ENCODE measurements at regions not wholly inside any gene's neighbourhood (a gene's known extent, or its start where the extent isn't known, plus 50 kb on each side); places are given as distances from the start of the nearest gene placed in this dataset.
"Not testable (repeated sequence)": the region's sequence is repeated elsewhere in the genome, so short reads cannot be mapped to it uniquely, and the experiment has no call there.

DNA sequence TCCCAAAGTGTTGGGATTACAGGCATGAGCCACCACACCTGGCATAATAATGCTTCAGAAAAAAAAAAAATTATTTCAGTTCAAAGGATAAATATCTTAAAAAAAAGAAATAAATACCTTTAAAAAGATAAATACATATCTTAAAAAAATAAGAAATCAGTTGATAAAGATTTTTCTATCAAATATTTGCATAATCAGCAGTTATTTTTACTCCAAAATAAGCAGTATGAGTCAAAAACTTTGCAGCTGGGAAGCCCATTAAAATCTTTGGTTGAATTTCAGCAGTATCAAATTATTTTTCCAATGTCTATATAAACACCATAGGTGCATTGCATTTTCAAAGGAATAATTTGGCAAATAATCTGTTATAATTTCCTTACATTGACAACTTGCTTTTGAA is 202.5 kb downstream of the KBTBD8 start:
- TF ChIP-seq POLR2A (IDR thresholded peaks at IDR 0.05; ENCODE audit: low read depth, low read length): no peak
- DNase-seq (ENCODE audit: insufficient read length, low spot score) (no peak), FAIRE-seq (no peak)

DNA sequence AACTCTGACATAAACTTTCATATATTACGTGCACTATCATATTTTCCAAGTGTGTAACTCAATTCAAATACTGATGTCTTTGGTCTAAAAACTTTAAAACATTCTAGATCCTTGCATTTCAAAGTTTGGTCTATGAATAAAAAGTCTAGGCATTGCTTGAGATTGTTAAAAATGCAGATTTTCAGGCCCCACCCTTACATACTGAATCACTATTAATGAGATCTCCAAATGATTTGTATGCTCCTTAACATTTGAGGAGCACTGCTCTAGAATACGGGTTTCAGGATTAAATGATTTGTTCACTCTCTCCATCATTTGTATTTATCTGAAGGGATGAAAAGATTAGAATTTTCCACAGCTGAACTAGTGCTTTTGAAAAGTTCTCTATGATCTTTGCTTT is 202.9 kb downstream of the KBTBD8 start:
- FAIRE-seq: no peak
- no peak for TF ChIP-seq POLR2A (IDR thresholded peaks at IDR 0.05; ENCODE audit: low read depth, low read length)
- no peak for DNase-seq (ENCODE audit: insufficient read length, low spot score)

DNA sequence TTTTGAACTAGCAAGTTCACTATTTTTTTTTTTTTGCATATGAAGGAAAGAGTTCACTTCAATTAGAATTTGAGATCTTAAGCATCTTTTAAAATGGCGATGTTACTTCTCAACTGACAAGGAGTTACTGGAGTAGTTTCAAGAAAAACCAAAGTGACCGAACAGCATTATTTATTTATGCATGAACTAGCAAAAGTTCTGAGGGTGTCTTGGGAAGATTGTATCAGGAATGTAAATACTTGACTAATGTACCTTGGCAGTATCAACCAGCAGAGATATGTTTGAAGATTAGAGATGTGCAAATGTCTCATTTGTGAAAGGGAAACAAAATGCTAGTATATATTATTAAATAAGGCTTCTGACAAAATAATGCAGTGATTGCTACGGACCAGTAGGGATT is 203.9 kb downstream of the KBTBD8 start:
- no peak for FAIRE-seq
- TF ChIP-seq POLR2A (IDR thresholded peaks at IDR 0.05; ENCODE audit: low read depth, low read length): no peak
- no peak for DNase-seq (ENCODE audit: insufficient read length, low spot score)

DNA sequence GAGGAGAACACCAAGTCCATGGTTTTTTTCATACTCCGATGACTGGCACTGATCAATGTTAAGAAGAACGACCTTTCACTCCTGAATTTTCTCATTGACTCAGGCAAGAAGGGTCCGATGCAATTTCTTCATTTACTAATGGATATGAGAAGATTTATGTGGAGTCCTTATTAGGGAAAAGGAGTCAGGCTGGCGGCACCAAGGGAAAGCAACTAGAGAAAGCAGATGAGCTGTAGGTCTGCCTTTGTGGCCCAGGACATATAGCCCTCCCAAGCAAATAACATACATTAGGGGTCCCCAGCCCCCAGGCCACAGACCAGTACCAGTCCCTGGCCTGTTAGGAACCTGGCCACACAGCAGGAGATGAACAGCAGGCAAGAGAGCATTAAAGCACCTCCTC is 206.8 kb downstream of the KBTBD8 start:
- DNase-seq (ENCODE audit: insufficient read length, low spot score) (no peak), FAIRE-seq (no peak)
- TF ChIP-seq POLR2A (IDR thresholded peaks at IDR 0.05; ENCODE audit: low read depth, low read length): no peak

DNA sequence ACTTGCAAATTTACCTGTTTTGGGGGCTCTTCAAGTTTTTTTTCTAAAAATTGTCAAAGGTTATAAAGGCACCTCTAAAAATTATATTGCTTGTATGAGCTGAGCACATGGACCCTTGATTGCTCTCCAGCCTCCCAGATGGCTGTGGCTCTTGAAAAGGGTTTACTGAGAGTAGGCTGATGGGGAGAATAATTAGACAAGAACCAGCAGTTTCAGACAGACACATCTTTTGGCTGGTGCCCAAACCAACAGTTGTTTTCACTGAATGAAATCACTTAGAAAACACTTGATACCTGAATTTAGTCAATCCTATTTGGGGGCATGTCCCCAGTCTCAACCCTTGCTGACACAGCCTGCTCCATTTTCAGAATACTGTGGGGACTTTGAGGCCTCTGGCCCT is 217.6 kb downstream of the KBTBD8 start:
- DNase-seq (ENCODE audit: insufficient read length, low spot score) (no peak), FAIRE-seq (no peak)
- TF ChIP-seq POLR2A (IDR thresholded peaks at IDR 0.05; ENCODE audit: low read depth, low read length): no peak

DNA sequence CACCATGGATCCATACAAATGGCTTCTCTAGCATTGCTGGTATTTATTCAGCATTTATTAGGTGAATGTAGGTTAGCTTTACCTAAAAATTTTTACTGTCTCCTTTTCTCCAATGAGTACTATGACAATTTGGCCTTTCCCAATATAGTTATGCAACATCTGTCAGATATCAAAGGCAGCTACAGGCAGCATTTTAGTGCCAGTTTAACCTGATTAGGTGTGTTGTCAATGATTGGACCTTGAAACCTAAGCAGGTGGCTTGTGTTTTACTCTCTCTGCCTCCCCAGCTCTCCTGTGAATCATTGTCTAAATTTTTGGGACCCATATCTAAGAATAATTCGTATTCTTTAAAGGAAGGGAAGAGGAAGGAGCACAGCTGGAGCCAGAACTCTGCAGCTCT is 228.9 kb downstream of the KBTBD8 start:
- DNase-seq (ENCODE audit: insufficient read length, low spot score): no peak
- no peak for TF ChIP-seq POLR2A (IDR thresholded peaks at IDR 0.05; ENCODE audit: low read depth, low read length)
- FAIRE-seq: no peak

DNA sequence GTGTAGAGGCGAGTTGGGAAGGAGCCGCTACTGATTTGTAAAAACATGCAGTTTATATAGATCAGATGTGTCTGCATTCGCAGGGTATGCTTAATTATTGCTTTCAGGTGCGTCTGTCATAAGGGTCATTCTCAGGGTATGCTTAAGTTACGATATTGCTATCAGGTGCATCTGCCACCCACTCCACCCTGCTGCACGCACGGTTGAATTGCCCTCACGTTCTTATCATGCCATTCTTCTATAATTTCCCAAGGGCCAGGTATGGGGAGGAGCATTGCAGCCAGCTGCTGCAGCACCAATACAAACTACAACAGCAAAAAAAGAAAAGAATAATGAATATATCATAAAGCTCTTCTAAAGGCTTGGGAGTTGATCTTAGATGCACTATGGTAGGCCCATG is 230.0 kb downstream of the KBTBD8 start:
- no peak for TF ChIP-seq POLR2A (IDR thresholded peaks at IDR 0.05; ENCODE audit: low read depth, low read length)
- FAIRE-seq (no peak), DNase-seq (ENCODE audit: insufficient read length, low spot score) (no peak)

DNA sequence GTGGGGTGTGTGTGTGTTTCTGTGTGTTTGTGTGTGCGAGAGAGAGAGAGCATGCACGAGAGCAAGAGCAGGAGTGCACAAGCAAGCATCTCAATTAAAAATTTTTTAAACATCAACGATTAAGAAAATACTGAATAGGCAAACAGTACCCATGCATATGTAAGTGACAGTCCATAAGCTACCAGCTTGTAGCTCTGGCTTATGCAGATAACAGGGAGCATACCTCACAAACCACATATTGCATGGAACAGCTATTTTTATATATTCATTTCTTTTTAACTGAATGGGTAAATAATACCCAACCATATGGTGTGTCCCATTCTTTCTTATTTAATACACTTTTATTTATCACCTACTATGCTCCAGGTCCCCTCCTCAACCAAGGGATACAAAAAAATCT is 234.5 kb downstream of the KBTBD8 start:
- no peak for FAIRE-seq
- DNase-seq (ENCODE audit: insufficient read length, low spot score): no peak
- TF ChIP-seq POLR2A (IDR thresholded peaks at IDR 0.05; ENCODE audit: low read depth, low read length): no peak

DNA sequence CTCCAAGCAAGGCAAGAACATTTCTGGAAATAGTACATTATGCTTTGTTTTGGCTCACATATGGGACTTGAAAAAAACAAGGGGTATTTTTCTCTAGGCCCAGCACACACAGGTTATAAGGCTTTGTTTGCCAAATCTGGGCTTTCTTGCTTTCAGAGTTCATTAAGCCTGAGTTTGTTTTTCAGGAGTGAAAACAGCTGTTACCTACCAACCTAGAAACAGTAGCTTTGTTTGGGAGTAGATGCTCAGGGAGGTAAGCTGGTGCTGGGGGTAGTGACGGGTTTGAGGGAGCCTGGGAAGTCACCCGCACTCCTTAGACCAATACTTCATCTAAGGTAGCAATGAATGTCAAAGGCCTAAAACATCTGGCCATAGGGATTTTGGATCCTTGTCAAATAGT is 241.2 kb downstream of the KBTBD8 start:
- DNase-seq (ENCODE audit: insufficient read length, low spot score): no peak
- TF ChIP-seq POLR2A (IDR thresholded peaks at IDR 0.05; ENCODE audit: low read depth, low read length): no peak
- FAIRE-seq: no peak

DNA sequence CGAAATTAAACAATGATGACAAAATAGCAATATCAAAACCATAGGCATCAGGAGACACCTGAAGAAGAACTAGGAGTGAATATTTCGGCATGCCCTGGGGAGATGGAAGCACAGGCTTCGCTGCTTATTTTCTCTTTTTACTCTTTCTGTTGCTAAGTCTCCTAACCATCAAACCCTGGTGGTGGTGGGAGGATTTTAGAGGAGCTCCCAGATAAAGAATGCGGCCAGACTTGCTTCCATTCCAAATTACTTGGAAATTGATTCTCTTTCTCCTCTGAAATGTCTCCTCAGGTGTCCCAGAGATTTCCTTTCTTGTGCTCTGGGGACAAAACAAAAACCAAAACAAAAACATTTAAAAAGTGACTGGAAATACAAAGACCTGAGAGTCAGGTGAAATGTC is 243.0 kb downstream of the KBTBD8 start:
- TF ChIP-seq POLR2A (IDR thresholded peaks at IDR 0.05; ENCODE audit: low read depth, low read length): no peak
- DNase-seq (ENCODE audit: insufficient read length, low spot score): no peak
- no peak for FAIRE-seq

DNA sequence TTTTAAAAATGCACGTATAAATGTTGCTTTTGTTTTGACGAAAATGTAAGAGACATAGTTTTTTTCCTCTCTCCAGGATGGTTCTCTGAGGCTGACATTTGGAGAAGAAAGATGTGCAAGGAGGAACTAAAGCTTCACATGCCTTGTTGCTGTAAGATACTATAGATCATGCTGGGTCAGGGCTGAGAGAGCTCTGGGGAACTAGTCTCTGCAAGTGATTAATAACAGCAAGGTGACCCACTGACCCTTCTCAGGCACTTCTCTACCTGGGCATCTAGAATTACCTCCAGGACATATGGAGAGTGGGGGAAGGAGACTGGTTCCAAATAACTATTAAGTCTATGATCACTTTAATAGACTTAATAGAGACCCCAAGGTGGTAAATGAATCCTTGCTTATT is 246.0 kb downstream of the KBTBD8 start:
- FAIRE-seq (no peak), DNase-seq (ENCODE audit: insufficient read length, low spot score) (no peak)
- no peak for TF ChIP-seq POLR2A (IDR thresholded peaks at IDR 0.05; ENCODE audit: low read depth, low read length)

DNA sequence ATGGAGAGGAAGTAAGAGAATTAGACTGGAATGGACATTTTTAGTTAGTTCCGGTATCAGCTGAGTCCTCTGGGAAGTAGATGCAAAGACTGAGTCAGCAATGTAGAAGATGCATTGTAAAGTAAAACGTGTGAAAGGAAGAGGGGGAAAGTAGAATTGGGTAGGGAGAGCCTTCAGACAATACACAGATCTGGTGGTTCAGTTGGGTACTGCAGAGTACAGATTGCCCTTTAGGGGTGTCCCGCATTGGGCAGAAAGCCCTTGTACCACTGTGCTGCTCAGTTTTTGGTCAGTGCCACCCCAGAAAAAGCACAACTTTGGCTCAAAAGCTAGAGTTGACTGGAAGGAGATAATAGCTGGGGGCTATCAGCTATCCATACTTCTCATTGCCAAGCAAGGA is 247.4 kb downstream of the KBTBD8 start:
- FAIRE-seq: no peak
- no peak for DNase-seq (ENCODE audit: insufficient read length, low spot score)
- TF ChIP-seq POLR2A (IDR thresholded peaks at IDR 0.05; ENCODE audit: low read depth, low read length): no peak

DNA sequence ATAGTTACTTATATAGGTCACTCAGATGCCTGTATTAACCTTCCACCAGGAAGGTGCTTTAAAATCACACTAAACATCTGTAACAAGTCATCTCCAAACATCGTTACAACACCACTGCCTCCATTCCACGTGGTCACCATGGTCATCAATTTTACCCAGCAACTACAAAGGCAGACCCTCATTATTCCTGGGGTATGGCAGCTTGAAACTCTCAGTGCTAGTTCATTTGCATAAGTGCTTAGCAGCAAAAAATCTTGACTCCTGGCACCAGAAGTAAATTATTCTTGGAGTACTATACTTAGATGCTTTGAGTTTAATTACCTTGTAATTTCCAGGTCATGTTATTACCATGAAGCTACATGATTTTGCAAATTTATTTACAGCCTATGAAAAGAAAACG is 250.6 kb downstream of the KBTBD8 start:
- no peak for DNase-seq (ENCODE audit: insufficient read length, low spot score)
- no peak for FAIRE-seq
- TF ChIP-seq POLR2A (IDR thresholded peaks at IDR 0.05; ENCODE audit: low read depth, low read length): no peak

DNA sequence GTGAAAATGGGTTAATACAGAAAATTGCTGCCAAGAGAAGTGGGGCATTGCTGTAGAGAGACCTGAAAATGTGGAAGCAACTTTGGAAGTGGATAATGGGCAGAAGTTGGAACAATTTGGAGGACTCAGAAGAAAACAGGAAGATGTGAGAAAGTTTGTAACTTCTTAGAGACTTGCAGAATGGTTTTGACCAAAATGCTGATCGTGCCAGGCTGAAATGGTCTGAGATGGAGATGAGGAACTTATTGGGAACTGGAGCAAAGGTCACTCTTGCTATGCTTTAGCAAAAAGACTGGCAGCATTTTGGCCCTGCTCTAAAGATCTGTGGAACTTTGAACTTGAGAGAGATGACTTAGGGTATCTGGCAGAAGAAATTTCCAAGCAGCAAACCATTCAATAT is 254.8 kb downstream of the KBTBD8 start:
- not testable (repeated sequence) for DNase-seq (ENCODE audit: insufficient read length, low spot score); FAIRE-seq

DNA sequence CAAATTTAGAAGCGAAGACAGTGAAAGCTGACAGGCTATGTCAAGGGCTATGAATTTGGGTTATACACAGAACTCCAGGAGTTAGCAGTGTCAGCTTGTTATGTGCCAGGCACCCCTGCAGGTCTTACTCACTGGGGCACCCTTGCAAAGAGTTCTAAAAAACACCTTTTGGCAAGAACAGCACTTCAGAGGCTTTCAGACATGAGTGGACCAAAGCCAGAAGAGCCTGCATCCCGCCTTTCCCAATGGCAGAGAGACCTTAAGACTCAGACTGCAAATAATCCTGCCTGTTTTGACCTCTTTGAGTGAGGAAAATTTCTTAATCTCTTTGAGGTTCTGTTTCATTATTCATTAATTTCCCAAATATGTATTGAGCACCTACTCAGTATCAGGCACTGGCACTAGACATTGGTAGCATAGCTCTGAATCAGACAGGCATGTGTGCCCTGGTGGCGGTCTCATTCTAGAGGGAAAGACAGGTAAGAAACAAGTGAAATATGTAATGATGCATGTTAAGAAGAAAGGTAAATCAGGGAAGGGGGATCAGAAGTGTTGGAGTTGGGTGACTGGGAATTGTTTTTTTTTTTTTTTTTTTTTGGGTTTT is 280.0 kb downstream of the KBTBD8 start:
- no peak for DNase-seq (ENCODE audit: insufficient read length, low spot score)
- FAIRE-seq: no peak
- no peak for TF ChIP-seq POLR2A (IDR thresholded peaks at IDR 0.05; ENCODE audit: low read depth, low read length)

DNA sequence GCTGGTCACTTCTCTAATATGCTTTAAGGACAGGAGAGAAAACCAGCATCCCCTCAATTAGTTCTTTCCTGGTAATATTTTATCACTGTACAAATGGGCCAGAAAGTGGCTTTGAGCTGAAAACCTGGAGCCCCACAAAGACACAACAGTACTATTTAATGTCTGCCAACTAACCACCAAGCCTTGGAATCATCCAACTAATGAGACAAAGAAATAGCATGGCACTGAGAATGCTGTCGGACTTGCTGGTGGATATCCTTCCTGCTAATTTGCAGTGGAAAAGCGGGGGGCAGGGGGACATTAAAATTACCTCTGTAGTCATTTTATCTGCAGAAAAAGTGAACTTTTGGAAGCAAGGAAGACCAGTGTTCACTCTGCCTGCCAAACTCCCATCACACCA is 288.5 kb downstream of the KBTBD8 start:
- FAIRE-seq: no peak

More for the DNA sequence above, 288.5 kb downstream of the KBTBD8 start:
- no peak for TF ChIP-seq POLR2A (IDR thresholded peaks at IDR 0.05; ENCODE audit: low read depth, low read length)
- DNase-seq (ENCODE audit: insufficient read length, low spot score): no peak

Measured in H54 (cell line).